ENCODE measurements at regions not wholly inside any gene's neighbourhood (a gene's known extent, or its start where the extent isn't known, plus 50 kb on each side); places are given as distances from the start of the nearest gene placed in this dataset.
"Not testable (repeated sequence)": the region's sequence is repeated elsewhere in the genome, so short reads cannot be mapped to it uniquely, and the experiment has no call there.

GRCh38 chr7:79778786-79779770 is 325.6 kb upstream of the MAGI2 start:
- no peak for DNase-seq (ENCODE audit: low read depth in 2 of 2)

- DNase-seq (ENCODE audit: low read depth in 2 of 2): no peak
Measured at GRCh38 chr7:79775911-79776310, 322.4 kb upstream of the MAGI2 start.

GRCh38 chr7:79774150-79774549 is 320.7 kb upstream of the MAGI2 start:
- no peak for DNase-seq (ENCODE audit: low read depth in 2 of 2)

GRCh38 chr7:79770970-79771369 is 317.5 kb upstream of the MAGI2 start:
- no peak for DNase-seq (ENCODE audit: low read depth in 2 of 2)

- DNase-seq (ENCODE audit: low read depth in 2 of 2): no peak
Measured at GRCh38 chr7:79770063-79770462, 316.6 kb upstream of the MAGI2 start.

- not testable (repeated sequence) for DNase-seq (ENCODE audit: low read depth in 2 of 2)
Measured at GRCh38 chr7:79767876-79768560, 314.6 kb upstream of the MAGI2 start.

- DNase-seq (ENCODE audit: low read depth in 2 of 2): not testable (repeated sequence)
Measured at GRCh38 chr7:79767192-79767591, 313.7 kb upstream of the MAGI2 start.

GRCh38 chr7:79761876-79762429 is 308.5 kb upstream of the MAGI2 start:
- no peak for DNase-seq (ENCODE audit: low read depth in 2 of 2)

- DNase-seq (ENCODE audit: low read depth in 2 of 2): not testable (repeated sequence)
Measured at GRCh38 chr7:79750941-79751340, 297.5 kb upstream of the MAGI2 start.

GRCh38 chr7:79749856-79750255 is 296.4 kb upstream of the MAGI2 start:
- DNase-seq (ENCODE audit: low read depth in 2 of 2): no peak

GRCh38 chr7:79741684-79742083 is 288.2 kb upstream of the MAGI2 start:
- DNase-seq (ENCODE audit: low read depth in 2 of 2): no peak

- no peak for DNase-seq (ENCODE audit: low read depth in 2 of 2)
Measured at GRCh38 chr7:79740076-79740475, 286.6 kb upstream of the MAGI2 start.

- not testable (repeated sequence) for DNase-seq (ENCODE audit: low read depth in 2 of 2)
Measured at GRCh38 chr7:79739036-79739709, 285.7 kb upstream of the MAGI2 start.

GRCh38 chr7:79736418-79736817 is 283.0 kb upstream of the MAGI2 start:
- DNase-seq (ENCODE audit: low read depth in 2 of 2): no peak

- DNase-seq (ENCODE audit: low read depth in 2 of 2): no peak
Measured at GRCh38 chr7:79735012-79735411, 281.5 kb upstream of the MAGI2 start.

- DNase-seq (ENCODE audit: low read depth in 2 of 2): no peak
Measured at GRCh38 chr7:79734181-79734580, 280.7 kb upstream of the MAGI2 start.

- DNase-seq (ENCODE audit: low read depth in 2 of 2): no peak
Measured at GRCh38 chr7:79732535-79732934, 279.1 kb upstream of the MAGI2 start.

- no peak for DNase-seq (ENCODE audit: low read depth in 2 of 2)
Measured at GRCh38 chr7:79730971-79731370, 277.5 kb upstream of the MAGI2 start.

GRCh38 chr7:79723833-79724618 is 270.6 kb upstream of the MAGI2 start:
- no peak for DNase-seq (ENCODE audit: low read depth in 2 of 2)

- no peak for DNase-seq (ENCODE audit: low read depth in 2 of 2)
Measured at GRCh38 chr7:79722217-79722616, 268.8 kb upstream of the MAGI2 start.

- DNase-seq (ENCODE audit: low read depth in 2 of 2): no peak
Measured at GRCh38 chr7:79719216-79719615, 265.7 kb upstream of the MAGI2 start.

All from activated CD4-positive, alpha-beta T cell treated with anti-CD3 and anti-CD28 coated beads for 24 hours (primary cell).